Hypothalamus (tissue), 51 donors: ENCODE measurements at regions not wholly inside any gene's neighbourhood (a gene's known extent, or its start where the extent isn't known, plus 50 kb on each side); places are given as distances from the start of the nearest gene placed in this dataset.
"Not testable (repeated sequence)": the region's sequence is repeated elsewhere in the genome, so short reads cannot be mapped to it uniquely, and the experiment has no call there.

ENCODE experiments used
- DNase-seq, 51 donors: peaks; one replicate each; lab custom pipeline; 2025; lab: John Stamatoyannopoulos, UW

DNA sequence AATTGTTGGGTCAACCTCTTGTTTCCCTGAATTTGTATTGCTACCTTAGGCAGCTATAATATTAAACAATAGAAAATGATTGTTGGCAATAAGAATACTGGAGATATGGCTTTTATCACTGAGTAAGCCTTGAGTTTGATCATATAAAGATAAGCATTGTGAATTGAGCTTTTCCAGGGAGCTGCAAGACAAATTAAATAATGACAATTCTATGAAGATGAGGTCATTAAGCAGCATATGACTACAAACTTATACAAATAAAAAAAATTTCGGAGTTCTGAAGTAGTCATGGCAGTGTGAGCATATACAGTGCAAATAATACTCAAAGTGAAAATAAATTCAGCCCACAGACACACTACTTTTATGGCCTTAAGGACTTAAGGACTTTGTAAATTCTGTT is 161.1 kb upstream of the ANO5 start:
- no peak for DNase-seq

- DNase-seq = no peak
These were observed 155.4 kb upstream of the ANO5 start for GRCh38 chr11:22037505-22037904.

- DNase-seq = no peak
These were observed 151.8 kb upstream of the ANO5 start for GRCh38 chr11:22041039-22041438.

GRCh38 chr11:22042081-22042480 is 150.8 kb upstream of the ANO5 start:
- no peak for DNase-seq

DNA sequence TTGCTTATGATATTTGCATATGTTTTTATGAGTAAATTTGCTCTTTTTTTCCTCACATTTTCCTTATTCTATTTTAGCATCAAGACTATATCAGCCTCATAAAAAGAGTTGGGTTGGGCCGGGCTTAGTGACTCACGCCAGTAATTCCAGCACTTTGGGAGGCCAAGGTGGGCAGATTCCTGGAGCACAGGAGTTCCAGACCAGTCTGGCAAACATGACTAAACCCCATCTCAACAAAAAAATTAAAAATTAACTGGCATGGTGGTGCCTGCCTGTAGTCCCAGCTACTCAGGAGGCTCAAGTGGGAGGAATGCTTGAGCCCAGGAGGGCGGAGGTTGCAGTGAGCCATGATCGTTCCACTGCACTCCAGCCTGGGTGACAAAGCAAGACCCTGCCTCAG is 148.8 kb upstream of the ANO5 start:
- DNase-seq = no peak

DNA sequence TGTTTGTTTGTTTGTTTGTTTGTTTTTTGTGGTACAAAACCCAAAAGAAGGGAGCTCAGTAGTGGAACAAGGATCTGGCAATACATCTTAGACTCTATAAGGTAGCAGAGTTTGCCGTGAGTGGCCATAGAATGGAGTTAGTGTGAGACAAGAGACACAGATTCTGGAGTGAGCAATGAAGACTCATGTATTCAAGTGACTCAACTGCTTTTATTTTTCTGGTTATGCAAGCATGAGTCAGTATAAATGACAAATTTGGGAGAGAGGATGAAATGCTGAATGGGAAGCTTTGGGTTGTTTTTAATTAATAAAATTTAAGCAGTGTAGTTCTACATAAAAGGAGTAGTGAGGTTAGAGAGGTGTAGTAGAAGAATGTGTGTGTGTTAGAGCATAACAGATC is 143.6 kb upstream of the ANO5 start:
- DNase-seq = no peak

- DNase-seq = no peak
These were observed 127.4 kb upstream of the ANO5 start for GRCh38 chr11:22065472-22065871.

- DNase-seq = no peak
These were observed 123.0 kb upstream of the ANO5 start for GRCh38 chr11:22069844-22070243.

DNA sequence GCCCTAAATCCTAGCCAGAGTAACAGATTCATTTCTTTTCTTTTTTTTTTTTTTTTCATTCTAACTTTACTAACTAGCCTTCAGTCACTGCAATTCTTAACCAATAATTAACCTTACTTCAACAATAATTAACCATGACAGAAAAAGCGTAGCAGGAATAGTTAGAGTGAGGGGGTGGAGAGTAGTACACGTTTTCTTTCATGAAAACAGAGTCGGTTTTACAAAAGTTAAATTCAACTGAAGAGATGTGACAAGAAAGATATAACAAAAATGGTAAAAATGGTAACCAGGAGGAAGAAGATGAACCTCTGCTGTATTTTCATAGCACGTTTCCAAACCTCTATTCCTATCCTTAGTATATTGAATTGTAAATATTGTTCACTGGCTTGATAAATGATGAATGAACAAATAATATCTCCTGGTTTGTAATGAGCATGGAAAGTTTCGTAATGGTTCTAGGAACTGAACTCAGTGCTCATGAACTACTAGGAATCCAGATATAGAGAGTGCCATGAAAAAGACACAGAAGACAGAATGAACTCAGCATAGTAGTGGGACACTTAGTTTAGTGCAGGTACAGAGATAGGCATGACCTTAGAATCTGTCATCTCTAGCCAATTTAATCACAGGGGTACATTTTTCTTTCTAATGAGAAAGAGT is 116.5 kb upstream of the ANO5 start:
- DNase-seq = no peak

DNA sequence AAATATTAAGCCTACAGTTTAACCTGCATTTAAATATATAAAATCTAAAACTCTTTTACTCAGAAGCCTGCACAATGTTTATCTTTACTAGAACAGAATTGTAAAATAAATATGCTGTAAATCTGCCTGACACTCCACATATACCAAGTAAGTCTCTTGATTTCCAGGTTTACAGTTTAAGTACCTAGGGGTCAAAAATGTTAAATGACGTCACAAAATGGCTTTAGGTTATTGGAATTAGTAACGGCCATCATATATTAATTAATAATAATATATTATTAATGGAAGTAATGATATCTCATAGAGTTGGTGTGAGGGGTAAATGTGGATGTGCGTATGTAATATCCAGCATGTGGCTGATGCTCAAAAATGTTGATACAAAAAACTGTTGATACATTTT is 114.8 kb upstream of the ANO5 start:
- DNase-seq = no peak

GRCh38 chr11:22079133-22079872 is 113.6 kb upstream of the ANO5 start:
- DNase-seq = no peak

DNA sequence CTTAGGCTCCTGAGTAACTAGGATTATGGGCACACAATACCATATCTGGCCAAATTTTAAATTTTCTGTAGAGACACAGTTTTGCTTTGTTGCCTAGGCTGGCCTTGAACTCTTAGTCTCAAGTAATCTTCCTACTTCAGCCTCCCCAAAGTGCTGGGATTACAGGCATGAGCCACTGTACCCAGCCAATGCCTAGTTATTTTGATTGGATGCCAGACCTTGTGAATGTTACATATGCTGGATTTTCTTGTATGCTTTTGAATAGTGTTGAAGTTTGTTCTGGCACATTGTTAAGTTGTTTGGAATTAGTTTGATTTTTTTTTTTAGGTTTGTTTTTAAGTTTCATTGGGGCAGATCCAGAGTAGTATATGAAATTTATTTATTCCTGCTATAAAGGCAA is 110.7 kb upstream of the ANO5 start:
- no peak for DNase-seq

- no peak for DNase-seq
These were observed 110.1 kb upstream of the ANO5 start for GRCh38 chr11:22082788-22083187.

GRCh38 chr11:22084056-22084455 is 108.8 kb upstream of the ANO5 start:
- no peak for DNase-seq

- no peak for DNase-seq
These were observed 108.3 kb upstream of the ANO5 start for GRCh38 chr11:22084564-22084963.

- no peak for DNase-seq
These were observed 103.3 kb upstream of the ANO5 start for GRCh38 chr11:22089609-22090008.

- no peak for DNase-seq
These were observed 86.3 kb upstream of the ANO5 start for GRCh38 chr11:22106566-22106965.

DNA sequence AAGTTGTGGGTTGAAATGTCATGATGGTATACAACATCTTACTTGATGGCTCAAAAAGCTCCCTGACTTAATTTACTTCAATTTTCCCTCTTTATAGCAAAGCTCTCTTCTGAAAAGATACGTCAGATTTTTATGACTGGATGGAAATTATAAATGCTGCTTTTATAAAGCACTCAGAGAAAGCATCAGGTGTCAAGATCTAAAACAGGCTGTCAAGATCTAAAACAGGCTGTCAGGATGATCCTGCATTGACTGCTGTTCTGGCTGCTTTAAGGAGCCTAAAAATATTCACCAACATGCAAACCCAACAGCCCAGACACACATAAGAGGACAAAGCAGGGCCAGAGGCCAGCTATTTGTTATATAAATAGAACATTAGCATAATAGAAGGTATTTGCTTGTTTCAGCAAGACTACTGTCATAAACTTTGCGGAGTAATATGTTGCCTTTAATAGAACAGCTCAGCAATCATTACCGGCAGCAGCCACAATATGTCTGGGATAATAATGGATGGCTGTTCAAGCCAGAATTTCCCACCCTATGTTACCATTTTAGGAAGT is 77.3 kb upstream of the ANO5 start:
- no peak for DNase-seq

- not testable (repeated sequence) for DNase-seq
These were observed 64.9 kb upstream of the ANO5 start for GRCh38 chr11:22127981-22128380.

DNA sequence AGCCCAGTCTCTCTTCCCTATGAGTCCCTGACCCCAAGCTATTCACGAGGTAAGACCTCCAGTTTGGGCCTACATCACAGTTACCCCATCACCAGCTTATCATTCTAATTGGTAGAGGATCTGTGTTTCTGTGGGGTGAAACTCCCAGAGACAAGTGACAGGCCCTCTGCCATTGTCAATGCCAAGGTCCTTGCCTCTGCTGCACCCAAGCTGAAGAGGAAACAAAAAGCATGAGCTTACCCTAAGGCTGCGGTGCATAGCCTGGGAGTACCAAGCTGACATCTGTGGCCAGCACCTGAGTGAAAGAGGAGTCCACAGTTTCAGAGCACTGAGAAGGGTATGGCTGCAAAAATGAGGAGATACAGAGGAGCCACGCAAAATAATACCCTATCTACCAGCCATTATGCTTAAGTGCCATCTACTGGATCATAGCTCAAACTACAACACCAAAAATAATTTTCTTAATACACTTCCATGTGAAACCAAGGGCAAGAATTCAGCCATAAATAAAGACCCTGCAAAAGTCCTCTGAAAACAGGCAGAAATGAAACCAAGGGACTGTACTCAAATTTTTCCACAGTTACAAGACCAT is 62.3 kb upstream of the ANO5 start:
- peak in 1 of 51 donors; percentile 0 for DNase-seq

DNA sequence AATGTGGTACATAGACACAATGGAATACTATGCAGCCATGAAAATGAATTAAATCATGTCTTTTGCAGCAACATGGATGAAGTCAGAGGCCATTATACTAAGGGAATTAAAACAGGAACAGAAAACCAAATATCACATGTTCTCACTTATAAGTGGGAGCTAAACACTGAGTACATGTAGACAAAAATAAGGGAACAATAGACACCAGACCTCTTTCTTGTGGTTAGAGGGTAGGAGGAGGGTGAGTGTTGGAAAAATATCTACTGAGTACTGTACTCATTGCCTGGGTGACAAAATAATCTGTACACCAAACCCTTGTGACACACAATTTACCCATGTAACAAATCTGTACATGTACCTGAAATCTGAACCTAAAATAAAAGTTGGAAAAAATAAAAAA is 59.1 kb upstream of the ANO5 start:
- no peak for DNase-seq

DNA sequence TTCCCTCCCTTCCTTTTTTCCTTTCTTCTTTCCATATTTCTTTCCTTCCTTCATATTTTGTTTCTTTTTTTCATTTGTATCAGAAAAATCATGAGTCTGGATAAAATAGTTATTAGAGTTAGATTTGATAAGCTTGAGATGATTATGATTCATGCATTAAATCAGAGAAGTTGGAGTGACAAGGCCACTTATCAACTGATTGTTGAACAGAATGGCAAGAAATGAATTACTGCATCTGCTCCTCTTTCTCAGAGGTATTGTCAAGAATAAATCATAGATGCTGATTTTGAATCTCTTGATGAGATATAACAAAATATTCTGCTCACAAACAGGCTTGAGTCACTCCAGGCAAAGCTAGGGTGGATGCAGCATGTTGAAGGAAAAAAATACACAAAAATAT is 54.6 kb upstream of the ANO5 start:
- no peak for DNase-seq
